ENCODE measurements at regions not wholly inside any gene's neighbourhood (a gene's known extent, or its start where the extent isn't known, plus 50 kb on each side); places are given as distances from the start of the nearest gene placed in this dataset.
"Not testable (repeated sequence)": the region's sequence is repeated elsewhere in the genome, so short reads cannot be mapped to it uniquely, and the experiment has no call there.

DNA sequence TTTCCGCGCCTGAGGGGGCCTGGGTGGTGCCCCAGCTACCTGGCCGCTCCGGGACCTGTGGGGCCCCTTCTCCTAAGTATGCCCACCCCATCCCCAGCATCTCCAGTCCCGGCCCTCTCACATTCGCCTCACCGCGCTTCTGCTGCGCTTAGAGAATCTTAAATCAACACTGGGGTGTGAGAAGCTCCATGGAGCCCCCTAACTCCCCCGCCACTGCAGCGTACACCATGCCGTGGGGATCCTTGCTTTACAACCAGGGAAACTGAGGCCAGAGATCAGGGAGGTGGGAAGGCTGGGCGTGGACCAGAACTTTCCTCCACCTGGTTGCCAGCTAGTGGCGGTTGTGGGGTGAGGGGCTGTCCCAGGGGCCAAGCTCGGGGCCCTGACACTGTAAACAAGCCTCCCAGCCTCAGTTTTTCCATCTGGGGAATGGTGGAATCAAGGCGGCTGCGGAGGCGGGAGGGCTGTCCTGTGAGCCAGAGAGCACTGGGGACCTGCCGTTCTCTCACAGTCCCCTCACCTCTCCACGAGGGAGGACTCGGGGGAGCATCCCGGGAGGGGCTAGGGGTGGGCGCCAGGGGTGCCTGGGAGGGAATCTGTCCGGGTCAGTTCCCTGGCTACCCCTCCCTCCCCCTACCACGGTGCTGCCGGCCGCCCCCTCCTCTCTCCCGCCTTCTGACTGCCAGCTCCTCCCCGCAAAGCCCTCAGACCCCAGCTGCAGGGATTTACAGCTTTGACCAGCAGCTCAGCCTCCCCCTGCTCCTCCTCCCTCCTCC is 161.2 kb downstream of the C9orf50 start:
- FAIRE-seq (no peak), DNase-seq (ENCODE audit: low spot score) (peak; percentile 39)

DNA sequence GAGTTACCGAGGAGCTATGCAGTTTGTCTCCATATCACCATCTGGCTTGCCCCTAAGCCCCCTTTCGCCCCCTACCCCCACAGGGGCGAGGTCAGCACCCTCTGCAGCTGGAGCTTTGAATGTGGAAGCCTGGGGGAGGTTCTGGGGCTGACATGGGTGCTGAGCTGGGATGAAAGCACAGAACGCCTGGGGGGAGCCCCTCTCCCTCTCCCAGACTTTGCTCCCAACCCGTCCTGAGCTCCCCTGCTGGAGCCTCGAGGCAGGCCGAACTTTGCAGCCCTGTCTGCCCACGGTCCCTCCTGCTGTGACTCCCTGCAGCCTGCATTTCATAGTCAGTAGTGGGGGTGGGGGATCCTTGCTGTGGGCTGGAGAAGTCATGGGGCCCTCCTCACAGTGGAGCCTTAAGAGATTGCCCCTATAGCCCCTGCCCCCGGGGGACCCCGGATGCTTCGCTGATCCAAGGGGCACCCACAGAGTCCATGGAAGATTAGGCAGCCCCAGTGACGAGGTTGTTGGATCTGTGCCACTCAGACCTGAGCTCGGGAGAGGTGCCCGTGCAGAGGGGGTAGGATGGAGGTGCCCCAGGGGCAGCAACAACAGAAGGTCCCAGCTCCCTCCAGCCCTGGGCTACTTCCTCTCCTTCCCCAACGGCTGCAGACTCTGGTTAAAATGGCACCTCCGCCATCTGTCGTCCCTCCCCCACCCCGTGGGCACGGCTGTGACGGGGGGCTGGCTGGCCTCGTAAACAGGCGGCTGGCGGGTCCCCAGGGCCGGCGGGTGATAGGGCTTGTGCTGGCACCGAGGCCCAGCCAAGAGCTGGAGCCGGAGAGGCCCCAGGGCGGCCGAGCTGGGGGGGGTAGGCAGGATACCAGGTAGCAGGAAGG is 162.0 kb downstream of the C9orf50 start:
- FAIRE-seq (no peak), DNase-seq (ENCODE audit: low spot score) (peak; percentile 31)

DNA sequence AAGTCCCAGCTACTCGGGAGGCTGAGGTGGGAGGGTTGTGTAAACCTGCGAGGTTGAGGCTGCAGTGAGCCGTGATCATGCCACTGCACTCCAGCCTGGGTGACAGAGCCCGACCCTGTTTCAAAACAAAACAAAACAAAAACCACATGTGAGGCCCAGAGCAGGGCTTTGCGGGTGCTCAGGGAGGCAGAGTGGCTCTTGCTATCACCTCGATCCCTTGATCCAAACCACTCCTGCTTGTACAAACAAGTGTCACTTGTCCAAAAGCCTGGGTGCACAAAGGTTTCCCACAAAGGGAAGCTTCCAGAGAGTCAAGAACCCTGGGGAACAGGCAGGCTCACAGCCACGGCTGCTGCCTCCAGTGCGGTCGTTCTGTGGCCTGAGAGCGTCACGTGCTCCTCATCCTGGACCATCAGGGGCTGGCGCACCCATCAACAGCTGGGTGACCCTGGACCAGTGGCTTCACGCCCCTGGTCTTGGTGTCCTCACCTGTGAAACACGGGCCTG is 162.7 kb downstream of the C9orf50 start:
- no peak for DNase-seq (ENCODE audit: low spot score)
- no peak for FAIRE-seq

DNA sequence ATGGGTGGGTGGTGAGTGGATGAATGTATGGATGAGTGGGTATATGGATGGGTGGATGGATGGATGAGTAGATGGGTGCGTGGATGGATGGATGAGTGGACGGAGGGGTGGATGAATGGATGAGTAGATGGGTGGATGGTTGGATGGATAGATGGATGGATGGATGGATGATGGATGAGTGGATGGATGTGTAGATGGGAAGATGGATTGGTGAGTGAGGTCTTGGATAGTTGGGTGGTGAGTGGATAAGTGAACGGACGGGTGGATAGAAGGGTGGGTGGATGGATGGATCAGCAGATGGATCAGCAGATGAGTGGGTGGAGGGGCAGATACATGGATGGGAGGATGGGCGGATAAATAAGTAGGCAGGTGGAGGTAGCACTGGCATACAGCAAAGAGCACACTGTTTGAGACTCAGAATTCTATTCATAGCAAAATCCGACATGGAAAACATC is 163.5 kb downstream of the C9orf50 start:
- peak; percentile 79 for FAIRE-seq
- DNase-seq (ENCODE audit: low spot score) = no peak

DNA sequence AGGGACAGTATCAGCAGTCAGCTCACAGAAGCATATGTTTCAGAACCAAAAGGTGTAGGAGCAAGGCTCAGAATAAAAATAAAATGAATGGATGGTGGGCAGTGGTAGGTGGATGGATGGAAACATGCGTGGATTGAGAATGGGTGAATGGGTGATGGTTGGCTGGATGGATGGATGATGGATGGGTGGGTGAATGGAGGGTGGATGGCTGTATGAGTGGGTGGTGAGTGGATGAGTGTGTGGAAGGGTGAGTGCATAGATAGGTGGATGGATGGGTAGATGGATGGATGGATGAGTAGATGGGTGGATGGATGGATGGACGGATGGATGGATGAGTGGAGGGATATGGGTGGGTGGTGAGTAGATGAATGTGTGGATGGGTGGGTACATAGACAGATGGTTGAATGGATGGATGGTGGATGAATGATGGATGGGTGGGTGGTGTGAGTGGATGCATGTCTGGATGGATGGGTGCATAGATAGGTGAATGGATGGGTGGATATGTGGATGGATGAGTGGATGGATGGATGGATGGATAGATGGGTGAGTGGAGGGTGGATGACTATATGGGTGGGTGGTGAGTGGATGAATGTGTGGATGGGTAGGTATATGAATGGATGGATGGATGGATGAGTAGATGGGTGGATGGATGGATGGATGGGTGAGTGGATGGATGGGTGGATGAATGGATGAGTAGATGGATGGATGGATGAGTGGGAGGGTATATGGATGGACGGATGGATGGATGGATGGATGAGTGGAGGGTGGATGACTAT is 164.2 kb downstream of the C9orf50 start:
- FAIRE-seq = peak; percentile 83

DNA sequence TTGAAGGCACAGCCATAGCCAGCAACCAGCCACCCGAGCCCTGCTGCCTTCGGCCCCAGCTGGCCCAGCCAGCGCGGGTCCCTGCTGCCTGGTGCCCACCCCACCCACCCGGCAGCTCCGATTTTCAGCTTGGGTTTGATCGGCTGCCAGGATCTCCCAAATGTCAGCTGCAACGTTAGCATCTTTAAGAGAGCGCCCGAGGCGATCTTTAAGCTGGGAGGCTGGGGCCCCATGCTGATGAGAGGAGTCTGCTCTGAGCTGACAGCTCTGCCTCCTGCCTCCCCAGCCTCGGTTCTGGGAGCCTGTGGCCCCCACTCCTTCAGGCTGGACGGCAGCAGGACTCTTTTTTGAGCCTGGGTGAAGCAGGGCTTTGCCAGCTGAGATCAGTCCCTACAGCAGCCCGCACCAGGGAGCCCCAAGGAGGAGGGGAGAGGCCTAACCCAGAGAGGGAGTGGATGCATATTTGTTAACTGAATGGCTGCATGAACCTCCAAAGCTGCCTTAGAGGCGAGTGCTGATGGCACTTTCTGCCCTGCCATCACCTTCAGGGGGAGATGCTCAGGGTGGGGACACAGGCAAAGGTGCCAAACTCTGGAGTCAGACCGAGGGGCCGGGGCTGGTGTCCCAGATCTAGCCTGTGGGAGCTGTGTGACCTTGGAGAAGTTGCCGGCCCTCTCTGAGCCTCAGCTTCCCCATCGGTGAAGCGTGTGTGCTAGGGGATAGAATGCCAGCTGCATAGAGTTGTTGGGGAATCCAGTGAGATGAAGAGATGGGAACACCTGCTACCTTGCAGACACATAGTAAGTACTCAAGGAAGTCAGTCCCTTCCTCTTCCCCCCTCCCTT is 165.5 kb downstream of the C9orf50 start:
- DNase-seq (ENCODE audit: low spot score) (no peak), FAIRE-seq (no peak)

More for the DNA sequence above, 164.2 kb downstream of the C9orf50 start:
- no peak for DNase-seq (ENCODE audit: low spot score)

DNA sequence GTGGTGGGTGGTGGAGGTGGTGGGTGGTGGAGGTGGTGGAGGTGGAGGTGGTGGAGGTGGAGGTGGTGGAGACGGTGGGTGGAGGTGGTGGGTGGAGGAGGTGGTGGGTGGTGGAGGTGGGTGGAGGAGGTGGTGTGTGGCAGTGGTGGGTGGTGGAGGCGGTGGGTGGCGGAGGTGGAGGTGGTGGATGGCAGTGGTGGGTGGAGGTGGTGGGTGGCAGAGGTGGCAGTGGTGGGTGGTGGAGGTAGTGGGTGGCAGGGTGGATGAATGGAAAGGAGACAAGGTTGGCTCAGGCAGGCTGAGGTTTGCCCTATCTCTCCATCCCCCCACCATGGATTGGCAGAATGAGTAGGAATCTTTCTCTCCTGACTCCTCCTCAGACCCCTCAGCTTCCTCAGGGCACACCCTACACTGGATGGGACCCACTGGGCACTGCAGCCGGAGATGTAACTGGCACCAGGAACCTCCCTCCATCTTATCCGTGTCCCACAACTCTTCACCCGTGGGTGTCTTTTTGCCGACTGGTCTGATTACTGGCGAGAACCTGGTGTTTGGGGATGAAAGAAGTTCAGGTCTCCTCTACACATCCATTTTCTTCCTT is 166.3 kb downstream of the C9orf50 start:
- FAIRE-seq (peak; percentile 90), DNase-seq (ENCODE audit: low spot score) (no peak)

DNA sequence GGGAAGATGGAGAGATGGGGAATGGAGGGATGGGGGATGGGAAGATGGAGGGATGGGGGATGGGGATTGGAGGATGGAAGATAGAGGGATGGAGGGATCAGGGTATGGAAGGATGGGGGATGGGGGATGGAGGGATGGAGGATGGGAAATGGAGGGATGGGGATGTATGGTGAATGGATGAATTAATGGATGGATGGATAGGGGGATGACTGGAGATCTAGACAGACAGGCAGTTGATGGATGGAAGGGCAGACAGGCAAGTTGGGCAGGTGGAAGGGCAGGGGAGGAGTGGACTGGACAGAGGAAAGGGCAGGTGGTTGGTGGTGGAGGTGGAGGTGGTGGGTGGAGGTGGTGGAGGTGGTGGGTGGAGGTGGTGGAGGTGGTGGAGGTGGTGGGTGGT is 167.2 kb downstream of the C9orf50 start:
- FAIRE-seq (no peak), DNase-seq (ENCODE audit: low spot score) (no peak)

DNA sequence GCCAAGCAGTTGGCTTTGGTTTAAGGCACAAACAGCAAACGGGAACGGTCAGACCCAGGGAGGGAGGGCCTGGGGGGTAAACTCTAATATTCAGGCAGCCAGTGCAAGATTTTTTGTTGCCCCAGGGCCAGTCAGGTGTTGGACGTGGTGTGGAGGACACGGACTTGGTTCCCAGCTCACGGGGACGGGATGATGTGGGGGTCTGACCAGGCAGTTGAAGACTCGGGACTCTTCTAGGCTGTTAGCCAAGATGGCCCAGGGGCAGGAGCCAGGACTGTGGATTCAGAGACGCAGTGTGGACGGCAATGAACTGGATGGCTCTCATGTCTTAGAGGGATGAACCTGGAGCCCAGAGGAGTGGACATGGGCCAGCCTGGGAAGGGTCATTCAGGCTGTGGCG is 169.2 kb downstream of the C9orf50 start:
- no peak for DNase-seq (ENCODE audit: low spot score)
- FAIRE-seq = no peak

DNA sequence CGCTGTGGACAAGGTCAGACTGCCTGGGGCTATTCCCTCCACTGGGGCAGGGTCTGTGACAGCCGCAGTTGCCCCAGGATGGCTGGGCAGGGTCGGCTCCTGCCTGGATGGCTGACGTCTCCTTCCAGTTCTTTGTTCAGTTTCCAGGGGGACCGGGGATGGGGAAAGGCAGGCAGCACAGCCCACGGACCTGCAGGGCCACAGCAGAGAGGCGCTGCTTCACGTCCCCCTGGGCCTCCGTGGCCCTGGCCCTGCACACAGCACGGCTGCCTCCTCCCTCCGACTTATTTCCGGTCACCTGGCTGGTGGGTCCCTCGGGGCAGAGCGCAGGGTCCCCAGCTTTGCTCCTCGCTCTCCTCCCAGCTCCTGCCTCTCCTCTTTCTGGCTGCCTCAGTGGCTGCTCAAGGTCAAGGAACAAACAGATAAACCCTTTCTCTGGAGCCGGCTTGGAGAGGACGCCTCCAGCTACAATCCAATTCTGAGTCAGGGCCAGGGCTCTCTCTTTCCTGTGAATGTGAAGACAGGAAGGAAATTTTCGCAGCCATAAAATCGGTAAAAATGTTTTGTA is 169.7 kb downstream of the C9orf50 start:
- DNase-seq (ENCODE audit: low spot score) (no peak), FAIRE-seq (no peak)

DNA sequence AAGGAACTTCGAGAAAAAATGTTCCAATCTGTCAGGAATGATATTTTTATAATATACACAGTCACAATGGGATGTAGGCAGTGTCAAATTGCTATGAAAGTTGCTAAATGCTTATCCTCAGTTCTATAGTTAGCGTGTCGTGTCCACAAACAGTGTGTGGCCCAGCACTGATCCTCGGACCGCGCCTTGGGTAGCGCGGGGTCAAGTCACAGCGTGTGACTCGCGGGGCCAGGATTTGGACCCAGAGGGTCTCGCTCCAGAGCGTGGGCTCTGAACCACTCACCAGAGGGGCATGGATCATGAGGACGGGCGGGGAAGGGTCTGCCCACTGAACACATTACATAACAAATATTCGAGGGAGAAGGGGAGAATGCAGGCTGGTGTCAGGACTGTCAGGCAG is 171.8 kb downstream of the C9orf50 start:
- no peak for DNase-seq (ENCODE audit: low spot score)
- FAIRE-seq = no peak

DNA sequence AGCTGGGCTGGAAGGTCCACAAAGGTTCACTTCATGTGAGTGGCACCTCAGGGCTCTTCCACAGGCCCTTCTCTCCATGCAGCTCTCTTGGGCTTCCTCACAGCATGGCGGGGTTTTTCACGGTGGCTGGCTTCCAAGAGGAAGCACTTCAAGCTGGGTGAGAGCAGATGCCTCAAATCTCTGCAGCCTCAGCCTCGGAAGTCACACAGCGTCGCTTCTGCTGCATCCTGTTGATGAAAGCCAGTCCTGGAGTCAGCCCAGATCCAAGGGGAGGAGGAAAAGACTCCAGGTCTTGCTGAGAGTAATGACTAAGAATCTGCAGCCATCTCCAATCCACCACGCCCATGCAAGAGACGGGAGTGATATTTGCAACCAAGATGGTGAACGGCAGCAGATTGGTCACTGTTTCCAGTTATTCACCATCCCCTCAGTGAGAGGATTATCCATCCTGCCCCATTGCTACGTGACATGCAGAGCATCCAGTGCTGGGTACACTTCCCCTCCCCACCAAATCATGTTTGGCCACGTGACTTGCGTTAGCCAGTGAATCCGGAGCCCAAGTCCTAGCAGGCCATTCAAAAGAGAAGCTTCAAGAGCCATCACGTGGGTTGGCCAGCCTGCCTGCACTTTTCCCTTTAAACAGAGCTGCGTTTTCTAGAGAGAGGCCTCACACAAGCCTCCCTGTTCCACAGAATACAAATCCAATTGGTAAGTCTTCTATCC is 173.9 kb downstream of the C9orf50 start:
- DNase-seq (ENCODE audit: low spot score) = no peak
- no peak for FAIRE-seq

DNA sequence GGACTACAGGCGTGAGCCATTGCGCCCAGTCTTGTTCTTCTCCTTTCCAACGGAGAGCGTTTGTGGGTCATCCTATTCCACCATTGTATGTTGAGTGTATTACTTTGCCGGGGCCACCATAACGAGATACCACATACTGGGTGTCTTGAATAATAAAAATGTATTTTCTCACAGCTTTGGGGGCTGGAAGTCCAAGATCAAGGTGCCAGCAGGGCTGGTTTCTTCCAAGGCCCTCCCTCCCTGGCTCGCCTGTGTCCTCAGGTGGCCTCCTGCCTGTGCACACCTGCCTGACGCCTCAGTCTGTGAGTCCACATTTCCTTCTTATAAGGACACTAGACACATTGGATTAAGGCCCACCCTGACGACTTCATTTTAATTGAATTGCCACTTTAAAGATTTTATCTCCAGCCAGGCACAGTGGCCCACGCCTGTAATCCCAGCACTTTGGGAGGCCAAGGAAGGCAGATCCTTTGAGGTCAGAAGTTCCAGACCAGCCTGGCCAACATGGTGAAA is 175.1 kb downstream of the C9orf50 start:
- DNase-seq (ENCODE audit: low spot score) = no peak
- FAIRE-seq = no peak

DNA sequence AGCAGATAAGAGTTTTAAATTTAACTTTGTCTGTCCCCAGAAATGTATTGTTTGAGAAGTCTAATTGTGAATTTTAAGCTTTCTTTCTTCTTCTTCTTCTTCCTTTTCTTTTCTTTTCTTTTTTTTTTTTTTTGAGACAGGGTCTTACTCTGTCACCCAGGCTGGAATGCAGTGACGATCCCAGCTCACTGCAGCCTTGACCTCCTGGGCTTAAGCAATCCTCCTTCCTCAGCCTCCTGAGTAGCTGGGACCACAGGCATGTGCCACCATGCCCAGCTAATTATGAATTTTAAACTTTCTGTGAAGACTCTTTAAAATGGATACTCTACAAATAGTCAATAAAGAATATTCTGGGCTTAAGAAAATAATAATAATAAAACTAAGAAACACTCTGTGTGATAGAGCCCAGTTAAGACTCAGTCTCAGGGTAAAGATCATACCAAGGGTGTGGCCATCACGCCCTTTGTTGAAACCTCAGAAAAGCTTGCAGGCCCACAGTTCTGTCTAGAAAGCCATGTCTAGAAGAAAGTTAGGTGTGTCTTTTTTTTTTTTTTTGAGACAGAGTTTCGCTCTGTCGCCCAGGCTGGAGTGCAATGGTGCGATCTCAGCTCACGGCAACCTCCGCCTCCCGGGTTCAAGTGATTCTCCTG is 177.3 kb downstream of the C9orf50 start:
- DNase-seq (ENCODE audit: low spot score); FAIRE-seq: not testable (repeated sequence)

DNA sequence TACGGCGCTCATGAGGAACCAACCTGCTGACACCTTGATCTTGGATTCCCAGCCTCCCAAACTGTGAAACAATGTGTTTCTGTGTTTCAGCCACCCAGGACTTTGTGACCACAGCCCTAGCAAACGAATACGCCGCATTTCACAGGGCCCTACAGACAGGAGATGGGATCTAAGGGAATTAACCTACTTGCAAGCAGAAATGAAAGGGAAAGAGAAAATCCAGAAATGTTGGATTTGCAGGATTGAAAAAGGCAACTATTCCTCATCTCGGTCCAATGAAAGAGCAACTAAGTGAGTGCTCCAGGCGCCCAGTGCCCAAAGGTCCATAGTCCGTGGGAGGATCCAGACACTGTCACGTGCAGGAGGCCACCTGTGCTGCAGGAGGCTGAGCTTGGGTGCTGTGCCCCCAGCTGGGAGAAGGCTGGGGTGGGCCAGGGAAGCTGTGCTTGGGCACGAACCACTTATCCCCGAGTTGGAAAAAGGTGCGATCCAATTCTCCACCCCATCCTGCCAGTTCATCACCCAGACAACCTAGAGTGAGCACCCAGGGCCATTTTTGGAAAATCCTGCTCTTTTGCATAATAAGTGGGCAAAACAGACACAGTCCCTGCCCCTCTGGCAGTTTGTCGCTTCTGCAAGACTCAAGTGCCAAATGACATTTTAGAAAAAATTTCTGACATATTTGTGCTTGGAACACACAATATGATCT is 177.9 kb downstream of the C9orf50 start:
- DNase-seq (ENCODE audit: low spot score) (no peak), FAIRE-seq (no peak)

DNA sequence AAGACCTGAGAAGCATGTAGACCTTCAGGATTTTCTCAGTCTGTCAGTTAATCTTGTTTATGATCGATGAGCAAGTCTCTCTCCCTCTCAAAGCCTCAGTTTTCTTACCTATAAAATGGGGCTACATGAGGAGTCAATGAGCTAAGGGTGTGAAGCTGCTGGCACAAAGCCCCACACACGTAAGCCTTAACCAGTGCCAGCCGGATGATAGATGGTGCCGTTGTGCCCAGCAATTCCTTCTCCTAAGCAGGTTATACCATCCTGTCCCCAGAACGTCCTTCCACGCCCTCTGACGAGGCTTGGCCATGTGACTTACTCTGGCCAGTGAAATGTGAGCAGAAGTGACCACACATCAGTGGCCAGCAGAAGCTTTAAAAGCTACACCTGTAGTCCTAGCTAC is 179.0 kb downstream of the C9orf50 start:
- FAIRE-seq = no peak

DNA sequence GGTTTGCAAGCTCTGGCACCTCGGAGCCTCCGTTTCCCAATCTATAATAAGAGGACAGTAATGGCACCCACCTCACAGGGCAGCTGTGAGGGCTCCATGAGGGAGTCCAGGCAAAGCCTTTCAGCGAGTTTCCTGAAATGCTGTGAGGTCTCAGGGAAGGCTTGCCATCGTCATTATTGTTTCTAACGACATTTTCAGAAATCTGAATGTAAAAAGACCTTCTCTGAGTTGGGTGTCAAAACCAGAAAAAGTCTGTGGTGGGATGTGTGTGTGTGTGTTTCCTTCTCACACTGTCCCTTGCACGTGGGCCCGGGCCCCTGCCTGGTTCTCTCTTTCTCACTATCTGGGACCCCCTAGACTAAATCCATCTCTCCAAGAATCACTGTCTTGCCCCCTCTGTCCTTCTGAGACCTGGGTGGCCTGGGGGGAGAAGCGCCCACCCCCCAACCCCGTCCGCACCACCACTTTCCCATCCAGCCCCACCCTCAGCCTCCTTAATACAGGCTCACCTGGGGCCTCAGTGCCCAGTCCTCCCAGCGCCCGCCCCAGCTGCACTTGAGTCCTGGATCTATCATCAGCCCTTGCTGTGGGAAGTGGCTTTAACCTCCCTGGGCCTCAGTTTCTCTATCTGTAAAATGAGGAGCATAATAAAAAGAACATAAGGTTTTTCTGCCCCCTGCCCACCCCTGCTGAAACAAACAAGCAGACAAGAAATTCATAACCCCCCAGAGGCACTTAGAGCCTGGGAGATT is 180.3 kb downstream of the C9orf50 start:
- DNase-seq (ENCODE audit: low spot score) (no peak), FAIRE-seq (no peak)

More for the DNA sequence above, 179.0 kb downstream of the C9orf50 start:
- DNase-seq (ENCODE audit: low spot score) = no peak

Data from urothelium cell line (cell line).